ENCODE measurements at regions not wholly inside any gene's neighbourhood (a gene's known extent, or its start where the extent isn't known, plus 50 kb on each side); places are given as distances from the start of the nearest gene placed in this dataset.

DNA sequence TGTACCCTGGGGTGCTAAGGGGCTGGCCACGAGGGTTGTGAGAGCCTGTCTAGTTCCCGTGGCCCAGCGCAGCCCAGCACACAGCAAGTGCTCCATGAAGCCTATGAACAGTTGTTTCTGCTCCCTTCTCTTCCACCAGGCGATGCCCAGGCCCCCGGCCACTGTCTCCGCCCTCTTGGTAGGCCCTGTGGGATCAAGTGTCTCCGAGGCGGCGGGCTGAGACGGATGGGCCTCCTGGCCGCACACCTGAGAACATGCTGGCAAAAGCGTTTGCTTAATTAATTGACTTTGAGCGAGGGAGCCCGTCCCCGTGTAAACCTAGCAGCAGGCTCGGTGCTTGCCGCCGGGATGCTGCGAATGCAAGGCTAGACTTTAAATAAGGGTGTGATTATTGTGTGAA is 129.7 kb upstream of the GSE1 start:
- TF ChIP-seq POLR2AphosphoS5 (IDR thresholded peaks at IDR 0.05; ENCODE audit: low read depth, low read length) (no peak), SIN3A (IDR thresholded peaks at IDR 0.05; ENCODE audit: borderline replicate concordance, insufficient read depth, low read length) (no peak)
